Mesendoderm (in vitro differentiated cells): ENCODE measurements at regions not wholly inside any gene's neighbourhood (a gene's known extent, or its start where the extent isn't known, plus 50 kb on each side); places are given as distances from the start of the nearest gene placed in this dataset.

Experiments
- DNase-seq: peaks from one replicate; pipeline ENCODE4 v3.0.0; 2013
- H2AK5ac ChIP-seq: 2 replicates; pipeline ENCODE4 v1.6.1; 2013; ENCODE audit warnings: low read length, inconsistent platforms
- H2BK120ac ChIP-seq: 2 replicates; pipeline ENCODE4 v1.6.1; 2013; ENCODE audit warnings: low read depth, mild to moderate bottlenecking, low read length, moderate library complexity, mixed read lengths
- H2BK15ac ChIP-seq: replicated peaks from 2 replicates; pipeline ENCODE4 v1.6.1; 2013; ENCODE audit warnings: low read depth, mild to moderate bottlenecking, moderate library complexity
- H2BK5ac ChIP-seq: 2 replicates; pipeline ENCODE4 v1.6.1; 2013; ENCODE audit warnings: low read length, inconsistent platforms
- H3K18ac ChIP-seq: 2 replicates; pipeline ENCODE4 v1.6.1; 2013; ENCODE audit warnings: mild to moderate bottlenecking, low read length, mixed read lengths
- H3K23ac ChIP-seq: one replicate; pipeline ENCODE4 v1.6.1; 2013; ENCODE audit warnings: low read length
- H3K27ac ChIP-seq: 2 replicates; pipeline ENCODE4 v1.5.1; 2013; ENCODE audit warnings: low read depth, mild to moderate bottlenecking, inconsistent platforms, low read length, moderate library complexity
- H3K27me3 ChIP-seq: 2 replicates; pipeline ENCODE4 v1.6.1; 2013; ENCODE audit warnings: low read length, control low read depth, mild to moderate bottlenecking, inconsistent platforms; ENCODE audit not compliant: insufficient read depth, poor library complexity
- H3K36me3 ChIP-seq: 2 replicates; pipeline ENCODE4 v1.6.1; 2013; ENCODE audit warnings: low read length, inconsistent platforms; ENCODE audit not compliant: control insufficient read depth, insufficient read depth
- H3K4ac ChIP-seq: one replicate; pipeline ENCODE4 v1.6.1; 2013; ENCODE audit warnings: low read depth, mild to moderate bottlenecking, low read length, moderate library complexity
- H3K4me1 ChIP-seq: 2 replicates; pipeline ENCODE4 v1.6.1; 2013; ENCODE audit warnings: low read depth, low read length, inconsistent platforms; ENCODE audit not compliant: control insufficient read depth
- H3K4me2 ChIP-seq: 2 replicates; pipeline ENCODE4 v1.6.1; 2013; ENCODE audit warnings: low read length
- H3K4me3 ChIP-seq: 2 replicates; pipeline ENCODE4 v1.5.1; 2013; ENCODE audit warnings: mild to moderate bottlenecking, low read length
- H3K56ac ChIP-seq: one replicate; pipeline ENCODE4 v1.6.1; 2013; ENCODE audit warnings: low read length
- H3K79me1 ChIP-seq: 2 replicates; pipeline ENCODE4 v1.6.1; 2013; ENCODE audit warnings: low read length, inconsistent platforms
- H3K79me2 ChIP-seq: 2 replicates; pipeline ENCODE4 v1.6.1; 2013; ENCODE audit warnings: mild to moderate bottlenecking, low read length; ENCODE audit not compliant: control insufficient read depth, insufficient read depth
- H3K9ac ChIP-seq: 2 replicates; pipeline ENCODE4 v1.6.1; 2013; ENCODE audit warnings: low read length, inconsistent platforms
- H4K5ac ChIP-seq: one replicate; pipeline ENCODE4 v1.6.1; 2013; ENCODE audit warnings: low read length
- H4K8ac ChIP-seq: one replicate; pipeline ENCODE4 v1.6.1; 2013; ENCODE audit warnings: low read depth, mild to moderate bottlenecking, control low read depth, low read length, moderate library complexity
- WGBS: extraction: QIAGEN DNeasy Blood & Tissue Kit; methylation state at CpG from one replicate; pipeline ENCODE4 v1.1.7; 2013; ENCODE audit warnings: low lambda C conversion rate, missing lambda C conversion rate; ENCODE audit not compliant: insufficient coverage; ENCODE audit errors: extremely low coverage; 5-methylcytosine and 5-hydroxymethylcytosine counted together

DNA sequence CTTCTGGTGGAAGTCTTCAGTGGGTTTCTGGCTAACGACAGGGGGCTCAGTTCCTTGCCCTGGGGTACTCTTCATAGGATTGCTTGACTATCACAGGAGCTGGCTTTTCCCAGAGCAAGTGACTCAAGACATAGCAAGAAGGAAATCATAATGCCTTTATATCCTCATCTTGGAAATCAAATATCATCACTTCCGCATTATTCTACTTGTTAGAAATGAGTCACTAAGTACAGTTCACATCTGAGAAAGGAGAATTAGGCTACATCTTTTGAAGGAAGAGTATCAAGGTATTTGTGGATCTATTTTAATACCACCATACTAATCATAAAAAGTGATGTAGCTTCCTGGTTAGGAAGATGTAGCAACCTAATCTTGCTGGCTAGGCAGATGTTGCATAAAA, 148.2 kb upstream of the RAI14 start:
- Histone ChIP-seq H2BK5ac (no peak overlapping the region), H3K4me1 (no peaks in the 10 kb centered on the region), H3K4me2 (no peak overlapping the region), H3K56ac (no peak overlapping the region), H4K8ac (no peak overlapping the region), H4K5ac (no peak overlapping the region), H2BK15ac (no peak overlapping the region), H3K4ac (no peak overlapping the region), H3K79me1 (no peaks in the 10 kb centered on the region), H2BK120ac (no peak overlapping the region), H3K9ac (no peak overlapping the region), H2AK5ac (no peak overlapping the region), H3K79me2 (no peaks in the 10 kb centered on the region), H3K23ac (no peak overlapping the region), H3K4me3 (no peak overlapping the region), H3K36me3 (no peaks in the 10 kb centered on the region), H3K27ac (no peak overlapping the region), H3K18ac (no peak overlapping the region), H3K27me3 (no peaks in the 10 kb centered on the region)
- no peak for DNase-seq
- no CpG with 5 or more reads among the region's 2 CpGs for WGBS

DNA sequence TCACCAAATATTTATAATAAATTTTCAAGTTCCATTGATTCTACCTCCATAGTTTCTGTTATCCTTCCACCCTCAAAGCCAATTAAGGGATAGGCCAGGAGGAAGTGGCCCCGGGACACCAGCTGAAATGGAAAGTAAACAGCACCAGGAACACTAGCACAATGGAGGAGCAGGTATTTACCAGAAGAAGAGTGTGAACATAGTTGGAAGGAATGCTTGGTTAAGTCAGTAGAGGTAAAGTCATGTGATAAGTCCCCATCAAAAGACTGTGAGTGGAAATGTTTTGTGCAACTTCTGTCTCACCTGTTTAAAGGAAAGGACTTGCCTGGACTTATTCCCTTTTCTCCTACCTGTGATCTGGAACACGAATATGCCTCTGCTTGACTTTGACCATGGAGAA, 146.7 kb upstream of the RAI14 start:
- Histone ChIP-seq H2BK5ac (no peak overlapping the region), H3K4me1 (no peaks in the 10 kb centered on the region), H3K27me3 (no peaks in the 10 kb centered on the region), H3K79me1 (no peaks in the 10 kb centered on the region), H3K4ac (no peak overlapping the region), H3K23ac (no peak overlapping the region), H4K8ac (no peak overlapping the region), H3K79me2 (no peaks in the 10 kb centered on the region), H2BK15ac (no peak overlapping the region), H3K56ac (no peak overlapping the region), H3K9ac (no peak overlapping the region), H3K4me3 (no peak overlapping the region), H2AK5ac (no peak overlapping the region), H4K5ac (no peak overlapping the region), H3K4me2 (no peak overlapping the region), H2BK120ac (no peak overlapping the region), H3K27ac (no peak overlapping the region), H3K18ac (no peak overlapping the region), H3K36me3 (no peaks in the 10 kb centered on the region)
- peak; percentile 45 for DNase-seq
- WGBS = no CpG with 5 or more reads among the region's 2 CpGs

- H3K27ac ChIP-seq = no peak overlapping the region
- no peaks in the 10 kb centered on the region for H3K36me3 ChIP-seq
- H3K23ac ChIP-seq = no peak overlapping the region
- no peaks in the 10 kb centered on the region for H3K4me1 ChIP-seq
- no peak overlapping the region for H4K5ac ChIP-seq
- no CpG with 5 or more reads among the region's 5 CpGs for WGBS
- no peak for DNase-seq
- H3K4ac ChIP-seq = no peak overlapping the region
- no peak overlapping the region for H3K9ac ChIP-seq
- H3K4me2 ChIP-seq = no peak overlapping the region
- H2BK120ac ChIP-seq = no peak overlapping the region
- no peak overlapping the region for H4K8ac ChIP-seq
- H2BK5ac ChIP-seq = no peak overlapping the region
- no peak overlapping the region for H2AK5ac ChIP-seq
- no peaks in the 10 kb centered on the region for H3K79me2 ChIP-seq
- H3K27me3 ChIP-seq = no peaks in the 10 kb centered on the region
- no peak overlapping the region for H3K4me3 ChIP-seq
- H3K18ac ChIP-seq = no peak overlapping the region
- no peak overlapping the region for H2BK15ac ChIP-seq
- H3K56ac ChIP-seq = no peak overlapping the region
- H3K79me1 ChIP-seq = no peaks in the 10 kb centered on the region
Measured at GRCh38 chr5:34510002-34510401, 146.1 kb upstream of the RAI14 start.

DNA sequence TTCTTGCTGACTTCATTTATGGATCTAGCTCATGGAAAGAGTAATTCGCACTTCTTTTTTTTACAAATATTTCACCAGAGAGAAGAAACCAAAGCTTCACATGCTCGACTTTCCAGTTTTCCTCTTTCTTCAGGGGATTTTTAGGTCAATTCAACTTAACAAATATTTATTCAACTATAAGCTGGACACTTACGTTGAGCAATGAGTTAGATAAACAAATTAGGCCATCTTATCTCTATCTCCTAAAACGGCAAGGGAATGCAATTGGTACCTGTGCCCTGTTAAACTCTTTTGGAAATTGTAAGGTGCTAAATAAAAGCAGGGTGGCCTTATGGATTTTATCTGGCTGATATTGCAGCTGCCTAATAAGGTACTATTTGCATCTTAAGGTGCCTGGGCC, 145.1 kb upstream of the RAI14 start:
- H3K56ac ChIP-seq = no peak overlapping the region
- H2BK120ac ChIP-seq = no peak overlapping the region
- H3K27me3 ChIP-seq = no peaks in the 10 kb centered on the region
- no peak for DNase-seq
- H2BK15ac ChIP-seq = peak overlapping the region; percentile 36
- H3K79me1 ChIP-seq = no peaks in the 10 kb centered on the region
- H3K79me2 ChIP-seq = no peaks in the 10 kb centered on the region
- H3K18ac ChIP-seq = no peak overlapping the region
- no peak overlapping the region for H3K27ac ChIP-seq
- no peak overlapping the region for H3K4ac ChIP-seq
- no CpG with 5 or more reads among the region's 4 CpGs for WGBS
- H3K23ac ChIP-seq = no peak overlapping the region
- no peak overlapping the region for H2BK5ac ChIP-seq
- H3K9ac ChIP-seq = no peak overlapping the region
- no peaks in the 10 kb centered on the region for H3K4me1 ChIP-seq
- H4K8ac ChIP-seq = no peak overlapping the region
- no peak overlapping the region for H2AK5ac ChIP-seq
- no peak overlapping the region for H3K4me3 ChIP-seq
- no peaks in the 10 kb centered on the region for H3K36me3 ChIP-seq
- H3K4me2 ChIP-seq = no peak overlapping the region
- no peak overlapping the region for H4K5ac ChIP-seq

- no peak overlapping the region for H3K4me3 ChIP-seq
- H4K8ac ChIP-seq = no peak overlapping the region
- H3K23ac ChIP-seq = no peak overlapping the region
- H3K4me2 ChIP-seq = no peak overlapping the region
- H2BK120ac ChIP-seq = no peak overlapping the region
- no peak for DNase-seq
- no peak overlapping the region for H3K4ac ChIP-seq
- no peak overlapping the region for H3K9ac ChIP-seq
- H3K79me2 ChIP-seq = no peaks in the 10 kb centered on the region
- no peaks in the 10 kb centered on the region for H3K36me3 ChIP-seq
- no peak overlapping the region for H4K5ac ChIP-seq
- no peak overlapping the region for H3K27ac ChIP-seq
- H2AK5ac ChIP-seq = no peak overlapping the region
- H2BK5ac ChIP-seq = no peak overlapping the region
- H3K18ac ChIP-seq = no peak overlapping the region
- no peak overlapping the region for H3K56ac ChIP-seq
- peak overlapping the region; percentile 36 for H2BK15ac ChIP-seq
- no peaks in the 10 kb centered on the region for H3K4me1 ChIP-seq
- H3K79me1 ChIP-seq = no peaks in the 10 kb centered on the region
- H3K27me3 ChIP-seq = no peaks in the 10 kb centered on the region
- no CpG with 5 or more reads among the region's 1 CpG for WGBS
Measured at GRCh38 chr5:34511481-34511880, 144.6 kb upstream of the RAI14 start.

DNA sequence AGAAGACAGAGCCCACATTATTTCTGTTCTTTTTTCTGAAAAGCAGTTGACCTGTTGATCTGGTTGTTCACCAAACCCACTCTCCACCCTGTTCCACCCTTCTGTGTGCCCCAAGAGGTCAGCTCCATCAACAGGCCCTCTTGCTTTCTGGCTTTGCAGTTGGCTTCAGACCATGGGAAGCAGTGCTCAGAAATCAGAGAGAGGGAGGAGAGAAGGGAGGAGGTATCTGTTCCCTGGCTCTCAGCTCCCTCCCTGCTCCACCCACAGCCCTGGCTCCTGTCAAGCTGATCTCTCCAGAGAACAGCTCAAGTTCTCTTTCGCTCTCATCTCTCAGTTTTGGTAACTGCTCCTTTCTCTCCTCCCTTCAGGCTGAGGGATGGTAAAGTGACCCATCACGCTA, 144.2 kb upstream of the RAI14 start:
- no peak overlapping the region for H2AK5ac ChIP-seq
- H3K36me3 ChIP-seq = no peaks in the 10 kb centered on the region
- no peaks in the 10 kb centered on the region for H3K79me1 ChIP-seq
- WGBS = no CpG with 5 or more reads among the region's 2 CpGs
- H3K23ac ChIP-seq = no peak overlapping the region
- no peak overlapping the region for H3K18ac ChIP-seq
- H2BK5ac ChIP-seq = no peak overlapping the region
- H3K4me2 ChIP-seq = no peak overlapping the region
- no peak overlapping the region for H4K5ac ChIP-seq
- no peak overlapping the region for H3K56ac ChIP-seq
- no peak overlapping the region for H3K9ac ChIP-seq
- H3K79me2 ChIP-seq = no peaks in the 10 kb centered on the region
- no peaks in the 10 kb centered on the region for H3K27me3 ChIP-seq
- H3K4ac ChIP-seq = no peak overlapping the region
- H2BK120ac ChIP-seq = no peak overlapping the region
- no peak overlapping the region for H3K4me3 ChIP-seq
- no peak overlapping the region for H3K27ac ChIP-seq
- no peaks in the 10 kb centered on the region for H3K4me1 ChIP-seq
- no peak overlapping the region for H2BK15ac ChIP-seq
- peak; percentile 30 for DNase-seq
- H4K8ac ChIP-seq = no peak overlapping the region
